ENCODE measurements at regions not wholly inside any gene's neighbourhood (a gene's known extent, or its start where the extent isn't known, plus 50 kb on each side); places are given as distances from the start of the nearest gene placed in this dataset.

DNA sequence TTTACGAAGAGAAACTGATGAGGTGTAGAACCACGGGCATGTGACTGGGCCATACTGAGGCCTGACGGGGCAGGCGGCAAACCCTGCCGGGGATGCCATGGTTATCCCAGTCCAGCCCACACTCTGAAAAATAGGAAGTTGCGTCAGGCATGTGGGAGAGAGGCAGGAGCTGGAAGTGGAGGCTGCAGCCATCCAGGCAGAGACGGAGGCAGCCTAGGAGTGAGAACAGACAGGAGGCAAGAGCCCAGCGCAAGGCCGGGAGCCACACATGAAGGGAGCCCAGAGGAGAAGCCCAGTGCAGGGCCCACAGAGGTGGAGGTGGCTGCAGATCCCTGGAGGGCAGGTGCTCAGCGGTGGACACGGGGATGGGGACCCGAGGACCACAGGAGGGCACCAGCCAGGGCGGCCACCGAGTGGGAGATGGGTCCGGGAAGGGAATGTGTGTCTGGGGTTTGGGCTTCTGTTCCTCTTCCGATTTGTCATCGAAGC lies 175.2 kb upstream of the PPP2R2D start:
- TF ChIP-seq CTCF (IDR thresholded peaks at IDR 0.05; ENCODE audit: low read length) (no peak), EZH2 (optimal IDR thresholded peaks at IDR 0.05; ENCODE audit: low read depth, low read length) (no peak), EZH2phosphoT487 (IDR thresholded peaks at IDR 0.05; ENCODE audit: low read length) (no peak)
- no peaks in the 10 kb centered on the region for H3K9me2 ChIP-seq (replicated peaks; ENCODE audit: insufficient read depth, low read length)
- H3K4me1 ChIP-seq (ENCODE audit: low read length): no peaks in the 10 kb centered on the region
- no peak overlapping the region for H2AFZ ChIP-seq (ENCODE audit: low read length)
- no peak overlapping the region for H3K4me2 ChIP-seq (ENCODE audit: low read depth, low read length)
- H3K36me3 ChIP-seq (replicated peaks; ENCODE audit: insufficient read depth, low read length): no peaks in the 10 kb centered on the region
- H3K9me3 ChIP-seq (replicated peaks; ENCODE audit: insufficient read depth, low read length): no peaks in the 10 kb centered on the region
- no peak overlapping the region for H3K27ac ChIP-seq (ENCODE audit: low read length)
- no peak for DNase-seq
- H3K79me2 ChIP-seq (ENCODE audit: low read length): no peaks in the 10 kb centered on the region
- H4K20me1 ChIP-seq (ENCODE audit: insufficient read depth, low read length): no peaks in the 10 kb centered on the region
- no peaks in the 10 kb centered on the region for H3F3A ChIP-seq (ENCODE audit: insufficient read depth, low read length)
- H3K4me3 ChIP-seq (ENCODE audit: low read length): no peak overlapping the region
- no peak overlapping the region for H3K9ac ChIP-seq (ENCODE audit: low read length)
- no peaks in the 10 kb centered on the region; the same call in 1 of the 2 replicates for H3K27me3 ChIP-seq (replicated peaks; ENCODE audit: insufficient read depth, low read length)

GRCh38 chr10:131726076-131726880 lies 174.5 kb upstream of the PPP2R2D start:
- Histone ChIP-seq H3K9me2 (replicated peaks; ENCODE audit: insufficient read depth, low read length) (no peaks in the 10 kb centered on the region), H3K27ac (ENCODE audit: low read length) (no peak overlapping the region), H3K79me2 (ENCODE audit: low read length) (no peaks in the 10 kb centered on the region), H3K4me1 (ENCODE audit: low read length) (no peaks in the 10 kb centered on the region), H3K4me3 (ENCODE audit: low read length) (no peak overlapping the region), H2AFZ (ENCODE audit: low read length) (no peak overlapping the region), H3K27me3 (replicated peaks; ENCODE audit: insufficient read depth, low read length) (no peaks in the 10 kb centered on the region; the same call in 1 of the 2 replicates), H4K20me1 (ENCODE audit: insufficient read depth, low read length) (no peaks in the 10 kb centered on the region), H3F3A (ENCODE audit: insufficient read depth, low read length) (no peaks in the 10 kb centered on the region), H3K9me3 (replicated peaks; ENCODE audit: insufficient read depth, low read length) (no peaks in the 10 kb centered on the region), H3K4me2 (ENCODE audit: low read depth, low read length) (no peak overlapping the region), H3K36me3 (replicated peaks; ENCODE audit: insufficient read depth, low read length) (no peaks in the 10 kb centered on the region), H3K9ac (ENCODE audit: low read length) (no peak overlapping the region)
- TF ChIP-seq EZH2 (optimal IDR thresholded peaks at IDR 0.05; ENCODE audit: low read depth, low read length): no peak
- TF ChIP-seq EZH2phosphoT487 (IDR thresholded peaks at IDR 0.05; ENCODE audit: low read length): no peak
- no peak for TF ChIP-seq CTCF (IDR thresholded peaks at IDR 0.05; ENCODE audit: low read length)
- no peak for DNase-seq

GRCh38 chr10:131726967-131727366 lies 173.8 kb upstream of the PPP2R2D start:
- DNase-seq: no peak
- Histone ChIP-seq H3F3A (ENCODE audit: insufficient read depth, low read length) (no peaks in the 10 kb centered on the region), H3K36me3 (replicated peaks; ENCODE audit: insufficient read depth, low read length) (no peaks in the 10 kb centered on the region), H3K9ac (ENCODE audit: low read length) (no peak overlapping the region), H3K4me3 (ENCODE audit: low read length) (no peak overlapping the region), H3K27ac (ENCODE audit: low read length) (no peak overlapping the region), H4K20me1 (ENCODE audit: insufficient read depth, low read length) (no peaks in the 10 kb centered on the region), H3K27me3 (replicated peaks; ENCODE audit: insufficient read depth, low read length) (no peaks in the 10 kb centered on the region; the same call in 1 of the 2 replicates), H3K79me2 (ENCODE audit: low read length) (no peaks in the 10 kb centered on the region), H2AFZ (ENCODE audit: low read length) (no peak overlapping the region), H3K9me2 (replicated peaks; ENCODE audit: insufficient read depth, low read length) (no peaks in the 10 kb centered on the region), H3K4me2 (ENCODE audit: low read depth, low read length) (no peak overlapping the region), H3K9me3 (replicated peaks; ENCODE audit: insufficient read depth, low read length) (no peaks in the 10 kb centered on the region), H3K4me1 (ENCODE audit: low read length) (no peaks in the 10 kb centered on the region)
- TF ChIP-seq EZH2phosphoT487 (IDR thresholded peaks at IDR 0.05; ENCODE audit: low read length) (no peak), CTCF (IDR thresholded peaks at IDR 0.05; ENCODE audit: low read length) (no peak), EZH2 (optimal IDR thresholded peaks at IDR 0.05; ENCODE audit: low read depth, low read length) (no peak)

All from MM.1S (cell line).